Right lobe of liver (tissue), 6 donors: ENCODE measurements at regions not wholly inside any gene's neighbourhood (a gene's known extent, or its start where the extent isn't known, plus 50 kb on each side); places are given as distances from the start of the nearest gene placed in this dataset.

ENCODE experiments used
- ATAC-seq, 4 donors: fragments of 200-7000 bp; cut with Tn5 transposase; one replicate each; pipeline ENCODE4 v1.9.1; 2020; ENCODE audit warnings: mild to moderate bottlenecking in 4 of 4, moderate library complexity in 4 of 4
- DNase-seq, 3 donors: peaks; one replicate each; pipeline ENCODE4 v3.0.0-alpha.2; 2020
- H3K27ac ChIP-seq, 3 donors: fragments of 200-600 bp; one replicate each; pipeline ENCODE4 v1.8.0; 2022
- H3K27me3 ChIP-seq, 2 donors: fragments of 200-600 bp; one replicate each; pipeline ENCODE4 v1.8.0; 2022
- H3K36me3 ChIP-seq, 4 donors: fragments of 200-600 bp; sonication (generic) in 1 of 4; one replicate each; pipeline versions ENCODE4 v1.5.1 to v1.8.0; 2017 to 2022; ENCODE audit warnings: control low read depth in 1 of 4
- H3K4me1 ChIP-seq, 4 donors: fragments of 200-600 bp; sonication (generic) in 1 of 4; one replicate each; pipeline versions ENCODE4 v1.5.1 to v1.8.0; 2017 to 2022; ENCODE audit warnings: control low read depth in 1 of 4
- H3K4me3 ChIP-seq, 3 donors: fragments of 200-600 bp; one replicate each; pipeline ENCODE4 v1.8.0; 2022
- H3K9me3 ChIP-seq, 4 donors: fragments of 200-600 bp; sonication (generic) in 1 of 4; one replicate each; pipeline versions ENCODE4 v1.5.1 to v1.8.0; 2017 to 2022; ENCODE audit warnings: control low read depth in 1 of 4
- CTCF ChIP-seq, 4 donors: fragments of 200-600 bp in 3 of 4; fragments of 450-650 bp in 1 of 4; IDR thresholded peaks; one replicate each; pipeline versions ENCODE4 v1.5.1 to v1.8.0; 2016 to 2022; ENCODE audit warnings: antibody characterized with exemption in 4 of 4, mild to moderate bottlenecking in 2 of 4
- POLR2A ChIP-seq: fragments of 450-650 bp; IDR thresholded peaks from one replicate; pipeline ENCODE4 v1.6.1; 2017; ENCODE audit warnings: antibody characterized with exemption, mild to moderate bottlenecking
- WGBS: methylation state at CpG from one replicate; pipeline ENCODE4 v1.1.6; 2018; ENCODE audit warnings: low coverage, low lambda C conversion rate; ENCODE audit not compliant: insufficient coverage; ENCODE audit errors: missing lambda C conversion rate; 5-methylcytosine and 5-hydroxymethylcytosine counted together
- intact Hi-C, 2 donors: fragments of 100-400 bp; cut with DNase I; formaldehyde crosslinking; loops; one replicate each; pipeline versions ENCODE4 v1.11.2 to v1.14.1; 2022
- donor health status: DM: no; HTN: yes; CAD: no.
- donor health status: DM: no; HTN: no; CAD: no.
- donor health status: DM: no; HTN: no; CAD: no.
- donor health status: DM: no; HTN: yes; CAD: no.
- donor health status: DM: no; HTN: yes; CAD: no.

GRCh38 chr22:19644314-19645223 is 69.7 kb upstream of the SEPTIN5 start:
- Histone ChIP-seq H3K4me3 (no peak overlapping the region), H3K27ac (no peak overlapping the region), H3K36me3 (no peaks in the 10 kb centered on the region), H3K27me3 (no peaks in the 10 kb centered on the region), H3K4me1 (no peaks in the 10 kb centered on the region), H3K9me3 (peaks cover 0 to 5% (median 0%) of the 10 kb centered on the region in 4 donors)
- peak in 1 of 4 donors; percentile 20 for ATAC-seq
- TF ChIP-seq CTCF (IDR thresholded peaks at IDR 0.05) (no peak), POLR2A (no peak)
- DNase-seq, result peak in 1 of 3 donors; percentile 44
- WGBS, result 47% methylated on average over 2 of the region's 12 CpGs
- intact Hi-C loops, result no loop called here

GRCh38 chr22:19645391-19645790 is 68.9 kb upstream of the SEPTIN5 start:
- H3K27ac ChIP-seq, result no peak overlapping the region
- H3K27me3 ChIP-seq, result no peaks in the 10 kb centered on the region
- ATAC-seq (no peak), DNase-seq (no peak)
- 60% methylated on average over 5 of the region's 6 CpGs for WGBS
- intact Hi-C loops, result no loop called here
- no peak overlapping the region for H3K4me3 ChIP-seq
- no peaks in the 10 kb centered on the region for H3K36me3 ChIP-seq
- no peaks in the 10 kb centered on the region for H3K4me1 ChIP-seq
- peaks cover 0 to 5% (median 0%) of the 10 kb centered on the region in 4 donors for H3K9me3 ChIP-seq
- TF ChIP-seq CTCF (IDR thresholded peaks at IDR 0.05), result no peak
- TF ChIP-seq POLR2A, result no peak

GRCh38 chr22:19645905-19646304 is 68.4 kb upstream of the SEPTIN5 start:
- no peaks in the 10 kb centered on the region for H3K27me3 ChIP-seq
- 54% methylated on average over 4 of the region's 7 CpGs for WGBS
- H3K9me3 ChIP-seq, result peaks cover 0 to 5% (median 0%) of the 10 kb centered on the region in 4 donors
- intact Hi-C loops, result no loop called here
- ATAC-seq, result no peak
- TF ChIP-seq POLR2A, result no peak
- TF ChIP-seq CTCF (IDR thresholded peaks at IDR 0.05), result no peak
- H3K36me3 ChIP-seq, result no peaks in the 10 kb centered on the region
- no peak overlapping the region for H3K27ac ChIP-seq
- H3K4me1 ChIP-seq, result no peaks in the 10 kb centered on the region
- H3K4me3 ChIP-seq, result no peak overlapping the region
- DNase-seq, result peak in 1 of 3 donors; percentile 3

- H3K27ac ChIP-seq, result no peak overlapping the region
- peaks cover 0 to 5% (median 0%) of the 10 kb centered on the region in 4 donors for H3K9me3 ChIP-seq
- H3K27me3 ChIP-seq, result no peaks in the 10 kb centered on the region
- intact Hi-C loops, result no loop called here
- H3K4me3 ChIP-seq, result no peak overlapping the region
- no peak for TF ChIP-seq POLR2A
- no peak for TF ChIP-seq CTCF (IDR thresholded peaks at IDR 0.05)
- no peaks in the 10 kb centered on the region for H3K36me3 ChIP-seq
- no peaks in the 10 kb centered on the region for H3K4me1 ChIP-seq
- DNase-seq (peak in 1 of 3 donors; percentile 1), ATAC-seq (no peak)
- 66% methylated on average over 3 of the region's 3 CpGs for WGBS
Measured at GRCh38 chr22:19646383-19646782, 67.9 kb upstream of the SEPTIN5 start.
